Erythroblast (primary cell): ENCODE measurements at regions not wholly inside any gene's neighbourhood (a gene's known extent, or its start where the extent isn't known, plus 50 kb on each side); places are given as distances from the start of the nearest gene placed in this dataset.

ENCODE experiments used
- DNase-seq, 2 experiments: peaks; one replicate each; lab custom pipeline; 2025; lab: John Stamatoyannopoulos, UW
- GATA1 ChIP-seq: IDR thresholded peaks from 2 replicates; pipeline ENCODE4 v1.6.1; 2011; ENCODE audit warnings: low read depth, mild to moderate bottlenecking, control low read depth, low read length, moderate library complexity
- POLR2A ChIP-seq: IDR thresholded peaks from 2 replicates; pipeline ENCODE4 v1.6.1; 2011; ENCODE audit warnings: mild to moderate bottlenecking, low read length

DNA sequence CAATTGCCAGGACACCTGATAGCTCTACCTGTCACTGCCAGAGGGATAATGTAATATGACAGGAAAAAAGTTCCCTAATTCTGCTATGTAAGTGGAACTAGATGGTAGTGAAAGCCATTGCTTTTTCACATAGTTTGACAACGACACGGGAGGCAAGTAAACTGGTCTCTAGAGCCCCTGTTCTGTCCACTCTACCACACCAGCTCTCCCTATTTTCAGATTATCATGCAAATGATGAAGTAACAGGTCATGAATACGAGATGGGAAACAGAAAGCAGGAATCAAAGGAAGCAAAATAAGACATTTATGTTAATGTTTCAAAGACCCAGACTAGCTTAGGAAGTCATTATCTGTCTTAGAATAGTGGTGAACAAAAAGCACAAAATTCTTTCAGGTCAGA is 56.2 kb downstream of the TAF11L14 start:
- no peak for DNase-seq
- TF ChIP-seq POLR2A (no peak), GATA1 (no peak)

DNA sequence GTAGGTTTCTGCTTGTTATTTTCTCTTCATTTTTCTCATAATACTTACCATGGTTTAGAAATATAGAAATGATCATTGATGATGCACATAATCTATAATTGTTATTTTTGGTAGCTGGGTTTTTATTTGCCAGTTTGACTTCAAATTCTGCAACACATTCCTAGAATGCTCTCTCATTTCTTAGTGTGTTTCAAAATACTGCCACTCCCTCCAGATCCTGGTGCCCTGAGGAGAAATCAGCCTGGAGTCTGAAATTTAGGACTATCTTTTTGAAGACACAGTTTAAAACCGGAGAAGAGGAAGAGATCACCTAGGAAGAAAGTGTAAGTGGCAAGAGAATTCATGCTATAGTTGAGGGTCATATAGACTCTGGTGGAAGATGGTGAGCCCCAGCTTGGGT is 57.5 kb downstream of the TAF11L14 start:
- no peak for DNase-seq
- TF ChIP-seq POLR2A (no peak), GATA1 (no peak)

DNA sequence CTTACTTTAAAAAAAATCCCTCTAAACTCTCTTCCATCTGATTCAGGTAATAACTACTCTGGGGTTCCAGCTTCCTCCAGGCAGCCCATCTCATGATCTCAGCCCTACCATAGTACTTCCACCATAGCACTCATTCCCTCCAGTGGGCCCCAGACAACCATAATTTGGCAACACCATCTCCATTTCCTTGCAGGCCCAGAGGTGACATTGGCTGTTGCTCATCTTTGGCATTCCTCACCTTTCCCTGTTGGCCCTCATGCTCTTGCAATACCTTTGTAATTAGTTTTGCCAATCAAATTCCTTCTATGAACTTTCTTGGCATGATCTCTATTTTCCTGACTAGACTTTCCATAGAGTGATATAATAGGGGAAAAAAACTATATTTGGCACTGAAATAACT is 60.1 kb downstream of the TAF11L14 start:
- no peak for DNase-seq
- no peak for TF ChIP-seq GATA1
- no peak for TF ChIP-seq POLR2A

DNA sequence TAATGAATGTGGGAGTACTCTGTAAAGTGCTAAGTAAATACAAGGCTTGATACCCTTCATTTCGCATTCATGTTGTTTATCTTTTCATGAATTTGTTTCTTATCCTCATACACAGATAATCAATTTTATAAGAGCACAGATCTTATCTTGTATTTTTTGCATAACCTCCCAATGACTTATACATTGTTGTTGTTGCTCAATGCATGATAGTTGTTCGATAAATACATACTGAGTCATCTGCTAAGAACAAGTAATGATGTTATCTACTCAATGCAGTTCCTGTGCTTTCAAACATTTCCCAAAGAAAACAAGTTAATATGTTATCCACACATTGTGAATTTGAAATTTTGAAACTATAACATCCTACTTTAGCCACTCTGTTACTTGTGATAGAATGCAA is 60.7 kb downstream of the TAF11L14 start:
- TF ChIP-seq GATA1 (no peak), POLR2A (no peak)
- DNase-seq, result no peak

DNA sequence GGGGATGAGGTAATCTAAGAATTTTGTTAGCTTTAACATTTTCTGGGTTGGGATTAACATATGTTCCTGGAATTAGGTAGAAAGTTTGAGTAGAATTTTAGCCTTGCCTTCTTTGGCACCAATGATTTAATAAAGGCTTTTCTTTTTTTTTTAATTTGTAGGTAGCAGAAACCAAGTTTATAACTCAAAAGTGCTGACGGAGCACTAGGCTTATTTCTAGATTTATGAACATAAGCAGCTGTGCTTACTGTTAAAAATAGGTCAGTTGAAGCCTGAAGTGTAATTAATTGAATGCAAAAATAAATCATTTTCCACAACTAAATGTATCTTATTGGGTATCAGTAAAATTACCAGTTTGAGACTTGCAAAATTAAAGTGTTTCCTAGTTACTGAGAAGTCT is 62.4 kb downstream of the TAF11L14 start:
- no peak for DNase-seq
- no peak for TF ChIP-seq GATA1
- no peak for TF ChIP-seq POLR2A

DNA sequence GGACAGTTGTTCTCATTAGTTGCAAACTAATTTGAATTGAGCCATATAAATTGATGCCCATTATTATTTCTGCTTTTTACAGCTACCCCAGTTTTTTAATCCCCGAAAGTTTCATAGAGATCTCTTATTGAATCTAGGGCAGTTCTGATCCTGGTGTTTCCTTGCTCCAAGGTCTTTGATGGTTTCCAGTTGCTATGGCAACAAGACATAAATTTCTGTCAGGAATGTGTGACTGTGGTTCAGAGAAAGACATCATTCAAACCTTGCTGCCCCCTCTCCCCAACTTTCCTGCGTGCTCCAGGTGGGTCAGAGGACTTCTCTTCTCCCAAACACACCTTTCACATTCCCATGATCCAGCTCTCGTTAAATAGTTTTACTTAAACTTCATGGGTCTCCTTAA is 63.4 kb downstream of the TAF11L14 start:
- TF ChIP-seq POLR2A (no peak), GATA1 (no peak)
- no peak for DNase-seq

DNA sequence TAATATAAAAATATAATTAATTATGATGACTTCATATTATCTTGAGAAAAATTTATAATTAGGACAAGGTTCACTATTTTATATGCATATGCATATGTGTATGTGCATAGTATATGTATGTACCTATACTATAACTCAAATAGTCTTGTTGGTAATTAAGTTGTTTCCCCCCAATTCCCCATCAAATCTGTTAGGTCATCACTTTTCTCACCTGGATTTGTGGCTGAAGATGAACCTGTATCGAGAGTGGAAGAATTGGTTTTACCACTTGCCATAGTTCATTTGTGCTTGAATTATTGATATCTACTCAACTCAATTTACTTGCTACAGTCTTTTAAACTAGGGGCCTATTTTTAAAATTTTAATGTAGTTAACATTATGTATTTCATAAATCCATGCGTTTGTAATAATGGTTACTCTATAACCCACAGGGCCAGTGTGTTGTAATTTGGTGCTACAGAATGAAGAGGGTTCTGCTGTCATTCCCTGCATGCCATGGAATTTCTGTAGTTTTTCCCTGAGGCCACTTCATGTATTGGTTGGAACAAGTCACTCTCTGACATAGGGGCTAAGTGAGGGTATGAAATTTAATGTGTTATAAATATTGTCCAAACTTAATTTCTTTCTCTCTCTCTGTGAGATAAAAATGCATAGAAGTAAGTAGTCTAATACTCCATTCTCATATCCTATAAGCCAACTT is 74.9 kb downstream of the TAF11L14 start:
- DNase-seq, result no peak
- no peak for TF ChIP-seq POLR2A
- no peak for TF ChIP-seq GATA1

DNA sequence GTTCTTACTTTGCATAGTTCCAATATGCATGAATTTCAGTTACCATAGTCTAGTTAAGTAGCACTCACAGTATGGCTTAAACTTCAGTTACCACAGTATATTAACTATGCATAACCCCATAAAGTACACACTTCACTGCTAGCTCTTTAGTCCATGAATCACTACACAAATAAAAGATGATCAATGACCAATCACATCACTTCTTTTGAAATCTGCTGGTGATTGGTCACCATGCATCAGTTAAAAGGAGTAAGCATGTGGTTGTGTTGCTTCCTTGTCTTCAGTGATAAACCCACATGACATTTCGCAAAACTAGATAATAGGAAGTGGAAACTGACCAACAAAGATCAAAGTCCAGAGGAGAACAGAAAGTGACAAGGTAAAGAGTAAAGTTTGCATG is 79.0 kb downstream of the TAF11L14 start:
- no peak for TF ChIP-seq GATA1
- no peak for TF ChIP-seq POLR2A
- no peak for DNase-seq

DNA sequence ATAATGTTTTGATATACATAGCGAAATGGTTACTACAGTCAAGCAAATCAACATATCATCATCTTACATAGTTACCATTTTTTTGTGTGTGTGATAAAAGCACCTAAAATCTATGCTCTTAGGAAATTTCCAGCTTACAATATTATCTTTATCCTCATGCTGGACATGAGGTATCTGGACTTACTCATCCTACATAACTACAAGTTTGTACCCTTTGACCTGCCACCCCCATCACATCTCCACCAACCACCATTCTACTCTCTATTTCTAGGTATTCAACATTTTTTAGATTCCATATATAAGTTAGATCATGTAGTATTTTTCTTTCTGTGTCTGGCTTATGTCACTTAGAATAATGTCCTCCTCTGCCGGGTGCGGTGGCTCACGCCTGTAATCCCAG is 79.9 kb downstream of the TAF11L14 start:
- DNase-seq, result no peak
- TF ChIP-seq POLR2A (no peak), GATA1 (no peak)

DNA sequence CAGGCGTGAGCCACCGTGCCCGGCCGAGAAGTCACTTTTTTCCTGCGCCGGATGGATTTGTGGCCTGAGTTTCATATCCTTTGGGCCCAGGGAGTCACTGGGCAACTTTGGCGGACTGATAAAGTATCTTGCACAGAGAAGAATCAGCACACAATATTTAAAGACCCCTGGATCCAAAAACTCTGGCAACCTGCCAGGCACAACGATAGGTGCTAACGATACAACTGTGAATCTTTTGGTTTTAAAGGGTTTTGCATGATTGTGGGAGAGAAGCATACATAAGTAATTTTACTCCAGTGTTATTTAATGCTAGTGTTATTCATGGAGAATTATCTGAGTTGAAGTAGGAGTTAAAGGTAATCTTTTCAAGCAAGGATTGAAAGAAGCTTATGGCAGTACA is 85.3 kb downstream of the TAF11L14 start:
- no peak for DNase-seq
- no peak for TF ChIP-seq POLR2A
- no peak for TF ChIP-seq GATA1

DNA sequence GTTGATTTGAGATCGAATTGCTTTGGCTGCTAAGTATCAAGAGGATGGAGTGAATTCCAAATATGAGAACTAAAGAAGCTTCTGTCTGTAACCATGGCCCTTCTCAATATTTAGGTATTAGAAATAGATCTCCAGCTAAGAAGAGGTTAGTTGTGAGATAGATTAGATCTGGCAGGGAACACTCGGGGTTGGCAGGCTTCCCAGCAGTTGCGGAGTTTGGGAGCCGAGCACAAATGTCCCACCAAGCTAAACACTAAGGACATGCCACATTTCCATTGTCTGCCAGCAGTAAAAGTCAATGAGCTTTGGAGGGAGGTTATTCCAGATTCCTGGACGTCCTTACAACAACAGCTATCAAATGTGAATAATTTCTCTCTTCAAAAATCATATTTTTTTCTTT is 85.8 kb downstream of the TAF11L14 start:
- TF ChIP-seq GATA1 (no peak), POLR2A (no peak)
- DNase-seq, result no peak

DNA sequence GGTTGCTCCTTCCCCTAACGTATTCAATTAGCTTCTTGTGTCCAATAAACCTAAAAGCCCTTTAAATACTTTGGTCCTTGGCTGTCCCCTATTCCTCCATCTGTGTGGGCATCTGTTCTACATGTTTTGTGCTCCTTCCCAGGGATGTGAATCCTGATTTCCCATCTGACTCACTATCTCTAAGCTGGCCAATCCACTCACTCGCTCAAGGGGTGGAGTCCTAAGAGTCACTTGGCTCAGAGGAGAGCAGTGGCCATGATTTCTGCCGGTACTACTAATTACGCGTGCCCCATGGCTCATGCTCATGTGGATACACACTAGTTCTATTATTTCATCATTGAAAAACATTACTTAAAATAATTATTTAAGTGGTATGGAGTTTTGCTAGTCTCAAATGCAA is 89.6 kb downstream of the TAF11L14 start:
- TF ChIP-seq GATA1 (no peak), POLR2A (no peak)
- DNase-seq, result no peak

DNA sequence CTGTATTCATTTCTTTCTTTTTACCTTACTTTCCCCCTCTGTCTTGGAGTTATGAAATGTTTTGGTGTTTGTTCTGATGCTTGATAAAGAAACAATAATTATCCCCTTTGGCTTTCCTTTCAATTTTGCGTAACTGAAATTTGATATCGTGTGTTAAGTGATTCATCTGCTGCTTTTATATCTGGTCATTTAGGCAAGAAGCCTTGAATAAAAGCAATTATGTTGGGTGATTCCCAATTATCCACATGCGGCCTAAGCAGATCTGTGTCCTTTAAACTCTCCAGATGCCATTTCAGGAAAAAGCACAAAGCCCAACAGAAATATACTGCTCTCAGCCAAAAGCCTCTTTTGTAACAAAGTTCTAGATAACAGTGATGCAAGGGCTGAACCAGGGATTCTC is 92.8 kb downstream of the TAF11L14 start:
- DNase-seq, result no peak
- TF ChIP-seq GATA1, result no peak
- no peak for TF ChIP-seq POLR2A

DNA sequence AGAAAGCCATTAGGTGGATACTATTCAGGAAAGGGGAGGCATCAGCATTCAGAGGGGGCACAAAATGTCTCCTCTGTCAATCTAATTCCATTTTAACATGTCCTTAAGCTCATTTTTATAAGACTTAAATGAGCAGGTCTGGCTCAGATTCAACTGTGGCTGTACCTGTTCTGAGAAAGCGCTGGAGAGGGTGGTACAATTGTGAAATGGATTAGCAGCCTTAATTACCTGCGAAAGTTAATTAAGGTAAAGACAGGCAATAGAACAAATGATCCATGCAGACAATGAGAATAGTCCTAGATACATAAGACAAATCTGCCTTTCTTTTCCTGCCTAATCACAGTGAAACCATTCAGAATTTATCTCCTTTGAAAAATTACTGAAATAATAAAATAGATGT is 96.2 kb downstream of the TAF11L14 start:
- no peak for TF ChIP-seq POLR2A
- no peak for TF ChIP-seq GATA1

DNA sequence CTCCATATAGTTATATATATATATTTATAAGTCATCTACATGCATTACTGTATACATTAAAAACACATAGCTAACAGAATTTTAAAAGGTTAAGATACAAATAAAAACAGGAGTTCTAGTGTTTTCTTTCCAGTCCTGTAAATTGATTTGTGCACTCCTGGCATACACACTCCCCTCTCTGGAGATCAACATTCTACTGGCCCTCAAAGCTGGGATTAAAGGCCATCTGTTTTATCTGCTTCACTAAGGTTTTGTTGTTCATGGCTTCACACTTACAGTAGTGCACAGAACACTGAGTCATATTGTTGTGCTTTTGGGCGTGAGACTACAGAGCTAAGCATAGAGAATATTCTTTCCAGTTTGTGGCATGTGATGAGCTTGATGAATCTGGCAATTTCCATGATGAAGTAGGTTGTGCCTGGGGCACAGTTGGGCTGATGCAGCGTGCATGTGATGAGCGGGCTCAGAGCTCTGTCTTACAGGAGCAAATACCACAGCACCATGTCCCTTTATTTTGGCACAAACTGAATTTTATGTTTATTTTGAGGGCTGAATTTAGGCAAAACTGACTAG is 98.2 kb downstream of the TAF11L14 start:
- DNase-seq, result no peak
- TF ChIP-seq POLR2A (no peak), GATA1 (no peak)

More for the DNA sequence above, 96.2 kb downstream of the TAF11L14 start:
- DNase-seq, result no peak

DNA sequence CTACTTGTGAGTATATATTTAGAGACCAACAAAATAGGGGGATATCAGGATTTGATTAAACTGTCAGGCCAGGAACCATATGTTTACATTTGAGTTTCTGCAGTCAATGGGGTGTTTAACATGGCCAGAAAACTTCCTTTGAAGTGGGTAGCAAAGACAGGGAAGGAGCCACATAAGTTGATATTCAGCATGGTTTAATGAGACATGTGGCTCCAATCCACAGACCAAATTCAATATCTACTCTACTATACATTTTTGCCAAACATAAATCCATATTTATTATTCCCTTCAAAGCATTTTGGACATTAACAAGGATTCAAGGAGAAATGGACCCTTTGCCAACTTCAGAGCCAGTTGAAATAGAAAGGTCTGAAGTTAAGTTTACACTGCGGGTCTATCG is 99.8 kb downstream of the TAF11L14 start:
- TF ChIP-seq GATA1 (no peak), POLR2A (no peak)
- no peak for DNase-seq
